IPS-NIHi7 (cell line): ENCODE measurements at regions not wholly inside any gene's neighbourhood (a gene's known extent, or its start where the extent isn't known, plus 50 kb on each side); places are given as distances from the start of the nearest gene placed in this dataset.

ENCODE experiments used
- DNase-seq: peaks from one replicate; pipeline ENCODE4 v3.0.0; 2012; ENCODE audit warnings: mixed read lengths; ENCODE audit errors: extremely low spot score

DNA sequence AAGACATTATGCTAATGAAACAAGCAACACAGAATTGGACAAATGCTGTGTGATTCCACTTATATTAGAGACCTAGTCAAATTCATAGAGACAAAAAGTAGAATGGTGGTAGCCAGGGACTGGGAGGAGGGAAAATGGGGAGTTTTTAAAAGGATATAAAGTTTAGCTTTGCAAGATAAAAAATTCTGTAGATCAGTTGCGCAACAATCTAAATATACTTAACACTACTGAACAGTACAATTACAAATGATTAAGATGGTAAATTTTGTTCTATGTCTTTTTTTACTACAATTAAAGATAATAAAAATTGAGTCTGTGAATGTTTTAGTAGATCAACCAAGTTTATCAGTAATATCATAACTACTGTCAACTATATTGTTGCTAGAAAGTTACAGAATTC lies 340.1 kb upstream of the PDZRN3 start:
- DNase-seq, result no peak

- DNase-seq, result no peak
Measured at GRCh38 chr3:73955494-73956070, 330.8 kb upstream of the PDZRN3 start.

DNA sequence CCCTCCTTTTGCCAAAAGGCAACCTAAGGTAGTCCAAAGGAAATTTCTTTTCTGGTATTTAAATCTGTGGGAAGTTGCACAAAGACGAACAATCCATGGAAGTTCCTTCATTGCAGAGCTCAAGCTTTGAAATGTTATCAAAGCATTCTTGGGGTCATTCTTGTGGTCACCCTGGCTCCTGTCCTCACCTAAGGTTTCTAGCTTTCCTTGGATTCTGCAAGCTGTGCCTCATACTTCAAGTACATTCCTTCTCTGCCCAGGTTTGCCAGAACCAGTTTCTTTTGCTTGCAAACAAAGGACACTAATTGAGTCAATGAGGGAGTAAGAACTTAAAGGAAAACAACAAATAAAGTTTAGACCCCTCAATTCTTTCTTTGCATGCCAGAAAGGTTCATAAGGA lies 329.8 kb upstream of the PDZRN3 start:
- DNase-seq, result no peak

DNA sequence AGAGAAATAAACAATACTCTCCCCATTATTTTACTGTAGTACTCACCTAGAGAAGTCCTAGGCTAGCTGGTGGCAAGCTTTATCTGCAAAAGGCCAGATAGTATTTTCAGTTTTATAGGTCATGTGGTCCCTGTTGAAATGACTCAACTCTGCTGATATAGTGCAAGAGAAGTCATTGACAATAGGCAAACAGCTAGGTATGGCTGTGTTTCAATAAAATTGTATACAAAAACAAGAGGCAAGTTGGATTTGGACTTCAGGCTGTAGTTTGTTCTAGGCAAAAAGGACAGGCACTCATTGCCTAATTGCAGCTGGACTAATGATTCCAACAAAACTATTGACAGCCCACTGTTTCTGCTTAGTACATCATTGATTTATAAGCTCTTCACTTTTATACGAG lies 328.0 kb upstream of the PDZRN3 start:
- no peak for DNase-seq

GRCh38 chr3:73950865-73951558 lies 326.3 kb upstream of the PDZRN3 start:
- DNase-seq, result no peak

GRCh38 chr3:73945541-73945940 lies 320.8 kb upstream of the PDZRN3 start:
- no peak for DNase-seq

DNA sequence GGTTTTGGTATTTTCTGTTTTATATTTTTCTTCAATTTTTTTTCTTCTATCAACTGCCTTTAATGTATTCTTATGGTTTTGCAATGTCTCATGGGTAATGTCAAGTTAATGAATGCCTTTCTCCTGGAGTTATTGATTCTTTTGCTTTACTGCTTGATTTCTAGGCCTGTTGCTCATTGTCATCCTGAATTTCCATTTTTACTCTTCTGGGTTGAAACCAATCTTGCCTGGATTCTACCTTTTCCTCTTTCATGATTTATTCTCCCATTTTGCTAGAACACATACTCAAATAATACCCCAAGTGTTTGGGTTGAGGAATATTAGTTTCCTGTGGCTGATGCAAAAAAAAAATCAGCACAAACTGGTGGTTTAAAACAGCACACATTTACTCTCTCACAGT lies 315.2 kb upstream of the PDZRN3 start:
- DNase-seq, result no peak

DNA sequence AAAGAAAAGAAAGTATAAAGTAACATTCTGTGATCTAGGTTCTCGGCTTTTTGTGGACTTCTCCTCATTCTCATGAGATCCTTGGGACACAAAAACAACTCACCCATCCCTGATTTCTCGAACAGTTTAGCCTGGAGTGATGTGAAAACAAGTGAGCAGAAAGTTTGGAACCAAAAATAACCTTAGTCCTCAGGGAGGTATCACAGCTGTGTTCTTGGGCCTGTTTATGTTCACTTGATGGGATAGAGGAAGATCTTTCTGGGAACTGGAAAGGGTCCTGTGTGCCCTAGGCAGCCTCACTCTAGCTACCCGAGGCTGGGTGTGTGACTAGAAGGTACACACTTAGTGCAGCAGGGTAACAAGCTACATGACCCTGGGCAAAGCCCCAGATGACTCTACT lies 308.8 kb upstream of the PDZRN3 start:
- no peak for DNase-seq

DNA sequence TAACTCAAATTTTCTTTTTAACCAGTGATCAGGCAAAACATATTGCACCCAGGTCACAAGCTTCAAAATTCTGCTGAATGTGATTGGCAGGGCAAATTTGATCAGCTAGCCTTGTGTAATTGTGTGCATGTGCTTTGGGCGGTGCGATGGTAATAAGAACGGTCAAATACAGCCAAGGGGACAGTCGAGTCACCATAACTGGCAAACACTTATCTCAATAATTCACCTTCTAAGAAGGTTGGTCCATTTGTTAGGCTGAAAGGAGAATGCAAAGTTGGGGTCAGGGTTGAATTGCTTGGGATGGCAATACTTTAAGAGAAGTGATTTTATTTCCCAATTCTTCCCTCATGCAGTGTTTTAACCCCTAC lies 302.4 kb upstream of the PDZRN3 start:
- no peak for DNase-seq

DNA sequence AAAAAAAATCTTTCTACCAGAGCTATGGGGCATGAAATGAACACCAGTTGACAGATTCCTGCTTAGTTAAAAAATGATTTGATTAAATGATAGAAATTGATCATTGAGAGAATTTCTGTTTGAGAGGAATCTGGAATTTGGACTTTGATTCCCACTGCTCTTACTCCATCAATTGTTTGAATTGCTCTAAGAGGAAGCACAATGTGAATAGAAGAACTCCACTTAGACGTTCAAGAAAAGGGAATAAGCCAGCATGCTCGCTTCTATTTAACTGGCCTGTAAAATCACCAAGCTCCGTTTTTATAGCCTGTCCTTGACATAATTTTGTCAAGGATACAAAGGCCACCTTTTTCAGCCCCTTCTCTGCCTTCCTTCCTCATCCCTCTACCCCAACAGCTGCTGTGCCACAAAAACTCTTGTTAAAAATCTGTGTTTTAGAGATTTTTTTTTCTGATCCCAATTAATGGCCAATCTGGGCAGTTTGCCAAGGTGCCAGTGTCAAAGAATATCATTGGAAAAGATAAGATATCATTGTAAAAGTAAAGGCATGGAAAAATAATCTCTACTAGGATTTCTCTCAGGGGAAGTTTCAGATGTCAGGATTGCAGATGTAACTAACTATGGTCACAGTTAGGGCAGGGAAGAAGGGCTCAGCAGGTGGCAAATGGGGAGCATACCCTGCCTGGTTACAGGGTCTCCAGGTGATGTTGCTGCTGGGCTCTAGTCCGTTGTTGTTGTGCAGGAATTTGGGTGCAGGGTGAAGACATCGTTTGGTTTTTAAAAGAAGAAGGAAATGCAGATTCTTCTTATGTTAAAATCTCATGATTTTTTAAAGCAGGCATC lies 301.8 kb upstream of the PDZRN3 start:
- DNase-seq, result no peak

- no peak for DNase-seq
Measured at GRCh38 chr3:73925011-73925410, 300.3 kb upstream of the PDZRN3 start.

- DNase-seq, result no peak
Measured at GRCh38 chr3:73924048-73924447, 299.3 kb upstream of the PDZRN3 start.

DNA sequence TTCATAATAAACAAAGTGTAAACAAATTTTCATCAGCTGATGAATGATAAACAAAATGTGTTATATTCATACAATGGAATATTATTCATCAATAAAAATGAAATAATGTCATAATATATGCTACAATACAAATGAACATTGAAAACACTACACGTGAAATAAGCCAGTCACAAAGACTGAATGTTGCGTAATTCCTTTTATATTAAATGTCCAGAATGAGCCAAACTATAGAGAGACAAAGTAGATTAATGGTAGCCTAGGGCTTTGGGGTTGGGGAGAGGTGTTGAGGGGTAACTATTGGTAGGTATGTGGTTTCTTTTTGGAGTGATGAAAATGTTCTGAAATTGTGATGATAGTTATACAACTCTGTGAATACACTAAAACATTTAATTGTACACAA lies 292.9 kb upstream of the PDZRN3 start:
- no peak for DNase-seq

DNA sequence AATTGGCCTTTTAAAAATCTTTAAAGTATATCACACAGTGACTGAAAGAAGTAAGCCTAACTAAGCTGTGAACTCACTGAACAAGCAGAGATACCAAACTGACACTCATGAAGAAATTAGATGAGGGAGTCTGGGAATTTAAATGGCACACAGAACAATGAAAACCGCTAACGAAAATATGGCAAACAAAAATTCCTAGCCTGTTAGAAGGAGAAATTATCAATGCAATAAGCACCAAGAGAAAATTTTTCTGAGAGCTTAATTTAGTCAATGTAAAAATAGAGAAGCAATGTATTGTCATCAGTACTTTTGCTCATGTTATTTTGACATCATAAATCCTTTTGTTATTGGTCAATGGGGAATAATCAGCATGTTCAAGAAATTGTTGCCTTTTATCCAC lies 291.1 kb upstream of the PDZRN3 start:
- no peak for DNase-seq

GRCh38 chr3:73908218-73908617 lies 283.5 kb upstream of the PDZRN3 start:
- DNase-seq, result no peak

GRCh38 chr3:73901686-73902085 lies 276.9 kb upstream of the PDZRN3 start:
- DNase-seq, result no peak

GRCh38 chr3:73894474-73895213 lies 269.9 kb upstream of the PDZRN3 start:
- DNase-seq, result no peak

GRCh38 chr3:73893089-73893488 lies 268.3 kb upstream of the PDZRN3 start:
- no peak for DNase-seq

- no peak for DNase-seq
Measured at GRCh38 chr3:73885862-73886261, 261.1 kb upstream of the PDZRN3 start.

DNA sequence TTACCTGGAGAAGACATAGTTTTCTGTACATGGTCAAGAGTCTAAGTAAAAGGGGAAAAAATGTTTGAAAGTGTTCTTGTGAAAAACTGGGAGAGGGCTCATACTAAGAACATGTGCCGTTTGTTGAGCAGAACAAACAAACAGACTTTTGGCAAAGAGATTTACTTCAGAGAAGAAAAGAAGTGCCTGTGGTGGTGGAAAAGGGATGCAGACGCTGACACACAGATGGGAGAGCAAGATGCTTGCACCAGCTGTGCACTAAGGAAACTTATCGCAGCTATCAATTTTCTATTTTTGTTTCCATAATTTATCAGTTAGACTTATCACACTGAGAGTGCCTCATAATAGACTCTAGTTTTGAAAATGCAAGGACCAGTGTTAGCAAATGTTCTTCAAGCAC lies 259.6 kb upstream of the PDZRN3 start:
- DNase-seq, result no peak

DNA sequence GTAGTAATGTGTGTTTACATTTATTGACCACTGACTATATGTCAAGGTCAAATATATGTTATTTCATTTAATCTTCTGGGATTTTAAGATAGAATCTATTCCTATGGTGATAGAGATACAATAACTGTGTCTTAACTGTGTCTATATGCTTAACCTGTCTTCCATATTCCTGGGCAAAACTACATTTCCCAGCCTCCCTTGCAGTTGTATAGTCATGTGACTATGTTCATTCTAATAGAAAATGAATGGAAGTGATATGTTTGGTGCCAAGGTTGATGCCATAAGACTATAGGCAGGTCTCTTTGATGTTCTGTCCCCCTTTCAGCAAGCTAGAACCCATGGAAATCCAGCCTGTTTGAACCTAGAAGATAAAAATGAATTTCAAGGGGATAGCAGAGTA lies 258.8 kb upstream of the PDZRN3 start:
- no peak for DNase-seq

- no peak for DNase-seq
Measured at GRCh38 chr3:73874606-73875369, 250.0 kb upstream of the PDZRN3 start.
